ENCODE measurements at regions not wholly inside any gene's neighbourhood (a gene's known extent, or its start where the extent isn't known, plus 50 kb on each side); places are given as distances from the start of the nearest gene placed in this dataset.

DNA sequence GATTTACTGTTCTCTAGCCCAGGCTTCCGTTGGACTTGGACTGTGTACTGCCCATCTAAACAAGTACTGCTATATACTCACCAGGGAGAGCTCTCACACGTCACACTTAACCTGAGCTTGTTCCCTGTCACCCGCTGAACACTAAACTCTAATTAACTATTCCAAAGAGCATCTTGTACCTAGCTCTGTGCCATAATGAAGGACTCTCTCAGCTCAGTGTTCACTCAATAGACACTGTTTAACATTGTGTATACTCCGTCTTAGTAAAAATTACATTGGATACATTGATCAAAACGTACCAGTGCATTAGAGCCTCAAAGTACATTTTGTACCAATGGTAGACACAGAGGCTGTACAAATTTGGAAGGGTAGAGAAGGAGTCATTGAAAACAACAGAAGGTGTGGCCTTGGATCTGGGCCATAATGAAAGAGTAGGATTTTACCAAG lies 55.4 kb upstream of the EPHA7 start:
- H3K4me1 ChIP-seq (replicated peaks in 1 of 2): no peaks in the 10 kb centered on the region
- H3K4me3 ChIP-seq: no peak overlapping the region
- TF ChIP-seq POLR2A (IDR thresholded peaks at IDR 0.05): no peak
- TF ChIP-seq CTCF (IDR thresholded peaks at IDR 0.05): no peak
- H3K27me3 ChIP-seq: no peaks in the 10 kb centered on the region
- intact Hi-C loops (cut with DNase I): no loop called here
- no peak overlapping the region for H3K27ac ChIP-seq
- DNase-seq: no peak
- H3K9me3 ChIP-seq (replicated peaks in 1 of 3): no peaks in the 10 kb centered on the region
- H3K36me3 ChIP-seq (replicated peaks in 1 of 2): no peaks in the 10 kb centered on the region
- 76 to 86% (median 78%) methylated on average over 5 of the region's 5 CpGs for WGBS, 4 donors

DNA sequence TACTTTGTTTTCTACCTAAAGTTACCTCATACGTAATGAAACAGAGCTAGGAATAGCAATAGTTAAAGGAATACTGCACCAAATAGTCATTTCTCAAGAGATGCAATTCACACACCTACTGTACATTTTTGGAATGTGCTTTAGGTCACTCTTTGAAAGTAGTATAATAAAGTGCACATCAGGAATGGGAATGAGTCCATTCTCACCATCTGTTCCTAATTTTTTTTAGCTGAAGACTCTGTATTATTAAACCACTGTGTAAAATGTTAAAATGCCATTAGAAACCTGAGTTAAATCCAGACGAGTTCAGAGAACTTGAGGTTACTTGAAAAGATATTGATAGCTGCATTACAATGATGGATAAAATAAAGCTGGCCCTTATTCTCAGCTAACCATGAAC lies 51.9 kb upstream of the EPHA7 start:
- Histone ChIP-seq H3K9me3 (replicated peaks in 1 of 3) (no peaks in the 10 kb centered on the region), H3K36me3 (replicated peaks in 1 of 2) (no peaks in the 10 kb centered on the region), H3K4me3 (no peak overlapping the region), H3K4me1 (replicated peaks in 1 of 2) (no peaks in the 10 kb centered on the region), H3K27ac (no peak overlapping the region), H3K27me3 (no peaks in the 10 kb centered on the region)
- intact Hi-C loops (cut with DNase I): no loop called here
- no peak for DNase-seq
- no peak for TF ChIP-seq CTCF (IDR thresholded peaks at IDR 0.05)
- TF ChIP-seq POLR2A (IDR thresholded peaks at IDR 0.05): no peak
- WGBS, 4 donors: 45 to 57% (median 51%) methylated on average over 2 of the region's 2 CpGs

Small RNAs in the stretch of these regions (small RNA-seq; reads per million reads assigned to genes)
- gene AL078595.1 (0 reads per million in 2 donors), gene RF00425 (0 reads per million in 2 donors)

Data from adrenal gland (tissue), 9 donors.